ENCODE measurements at regions not wholly inside any gene's neighbourhood (a gene's known extent, or its start where the extent isn't known, plus 50 kb on each side); places are given as distances from the start of the nearest gene placed in this dataset.

DNA sequence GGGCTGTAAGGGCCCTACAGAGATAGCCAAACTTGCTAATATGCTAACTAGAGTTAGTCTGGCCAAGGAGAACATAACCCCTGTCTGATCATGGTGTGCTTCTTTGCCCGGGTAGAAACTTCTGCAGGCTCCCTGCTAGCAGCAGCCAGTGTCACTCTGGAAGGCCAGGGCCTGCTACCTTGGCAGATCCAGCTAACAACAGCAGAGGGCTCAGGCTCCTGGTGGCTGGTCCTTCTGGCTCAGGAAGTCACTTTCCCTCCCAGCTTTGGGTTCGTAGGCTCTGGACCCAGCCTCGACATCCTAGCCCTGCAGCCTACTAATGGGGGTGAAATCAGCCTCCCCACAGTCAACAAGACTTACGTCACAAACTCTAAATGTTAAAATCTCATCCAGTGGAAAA, 373.7 kb upstream of the RGMA start:
- TF ChIP-seq POLR2A (IDR thresholded peaks at IDR 0.05) = no peak
- TF ChIP-seq, protein P1, sequence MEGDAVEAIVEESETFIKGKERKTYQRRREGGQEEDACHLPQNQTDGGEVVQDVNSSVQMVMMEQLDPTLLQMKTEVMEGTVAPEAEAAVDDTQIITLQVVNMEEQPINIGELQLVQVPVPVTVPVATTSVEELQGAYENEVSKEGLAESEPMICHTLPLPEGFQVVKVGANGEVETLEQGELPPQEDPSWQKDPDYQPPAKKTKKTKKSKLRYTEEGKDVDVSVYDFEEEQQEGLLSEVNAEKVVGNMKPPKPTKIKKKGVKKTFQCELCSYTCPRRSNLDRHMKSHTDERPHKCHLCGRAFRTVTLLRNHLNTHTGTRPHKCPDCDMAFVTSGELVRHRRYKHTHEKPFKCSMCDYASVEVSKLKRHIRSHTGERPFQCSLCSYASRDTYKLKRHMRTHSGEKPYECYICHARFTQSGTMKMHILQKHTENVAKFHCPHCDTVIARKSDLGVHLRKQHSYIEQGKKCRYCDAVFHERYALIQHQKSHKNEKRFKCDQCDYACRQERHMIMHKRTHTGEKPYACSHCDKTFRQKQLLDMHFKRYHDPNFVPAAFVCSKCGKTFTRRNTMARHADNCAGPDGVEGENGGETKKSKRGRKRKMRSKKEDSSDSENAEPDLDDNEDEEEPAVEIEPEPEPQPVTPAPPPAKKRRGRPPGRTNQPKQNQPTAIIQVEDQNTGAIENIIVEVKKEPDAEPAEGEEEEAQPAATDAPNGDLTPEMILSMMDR (IDR thresholded peaks at IDR 0.05) = no peak
